Transverse colon (tissue), 4 donors: ENCODE measurements at regions not wholly inside any gene's neighbourhood (a gene's known extent, or its start where the extent isn't known, plus 50 kb on each side); places are given as distances from the start of the nearest gene placed in this dataset.

Experiments
- CTCF ChIP-seq, 5 experiments: fragments of 200-600 bp in 3 of 5; fragments of 450-650 bp in 2 of 5; sonication (generic) in 3 of 5; IDR thresholded peaks; 1 replicate in 2 of 5; 2 replicates in 3 of 5; pipeline ENCODE4 v1.5.1; 2016 to 2017; ENCODE audit warnings: antibody characterized with exemption in 5 of 5, inconsistent platforms in 3 of 5, mild to moderate bottlenecking in 2 of 5, moderate library complexity in 1 of 5
- EP300 ChIP-seq: sonication (generic); formaldehyde crosslinking; IDR thresholded peaks from one replicate; pipeline ENCODE4 v1.6.1; 2017; ENCODE audit warnings: antibody characterized with exemption, low read depth
- POLR2A ChIP-seq: fragments of 450-650 bp; IDR thresholded peaks from one replicate; pipeline ENCODE4 v1.6.1; 2016; ENCODE audit warnings: antibody characterized with exemption, mild to moderate bottlenecking, moderate library complexity
- POLR2AphosphoS5 ChIP-seq, 3 donors: sonication (generic); formaldehyde crosslinking; IDR thresholded peaks; one replicate each; pipeline ENCODE4 v1.6.1; 2016; ENCODE audit warnings: antibody characterized with exemption in 3 of 3

DNA sequence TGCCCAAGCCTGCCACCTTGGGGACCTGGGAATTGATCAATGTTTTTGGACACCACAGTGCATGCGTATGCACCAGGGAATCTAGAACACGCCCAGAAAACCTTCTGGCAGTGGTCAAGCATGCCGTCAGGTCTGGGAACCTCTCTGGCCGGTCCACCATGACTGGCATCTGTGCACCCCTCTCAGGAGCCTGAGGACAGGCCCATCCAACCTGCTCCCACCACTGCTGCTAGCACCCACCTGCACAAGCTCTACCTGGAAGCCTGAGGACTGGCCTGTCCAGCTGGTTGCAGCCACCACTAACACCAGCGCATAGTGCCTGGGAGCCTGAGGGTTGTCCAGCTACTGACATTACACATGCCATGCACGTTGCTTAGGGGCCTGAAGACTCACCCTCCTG lies 162.1 kb upstream of the GALNTL6 start:
- no peak for TF ChIP-seq EP300
- TF ChIP-seq CTCF (IDR thresholded peaks at IDR 0.05): no peak
- no peak for TF ChIP-seq POLR2A
- no peak for TF ChIP-seq POLR2AphosphoS5 (IDR thresholded peaks at IDR 0.05)
